ENCODE measurements at regions not wholly inside any gene's neighbourhood (a gene's known extent, or its start where the extent isn't known, plus 50 kb on each side); places are given as distances from the start of the nearest gene placed in this dataset.
A peak's percentile ranks its signal among the peaks of the same experiment; 100 is the strongest.

GRCh38 chr3:117404730-117405129 lies 695.2 kb downstream of the TUSC7 start:
- no peak for DNase-seq

- no peak for DNase-seq
These were observed 695.8 kb downstream of the TUSC7 start for GRCh38 chr3:117405359-117405758.

- no peak for DNase-seq
These were observed 697.7 kb downstream of the TUSC7 start for GRCh38 chr3:117407317-117407716.

GRCh38 chr3:117408811-117409210 lies 699.2 kb downstream of the TUSC7 start:
- DNase-seq = no peak

- DNase-seq = no peak
These were observed 699.7 kb downstream of the TUSC7 start for GRCh38 chr3:117409256-117409655.

GRCh38 chr3:117409701-117410459 lies 700.3 kb downstream of the TUSC7 start:
- no peak for DNase-seq

GRCh38 chr3:117411971-117412370 lies 702.4 kb downstream of the TUSC7 start:
- DNase-seq = no peak

- no peak for DNase-seq
These were observed 707.8 kb downstream of the TUSC7 start for GRCh38 chr3:117417411-117417810.

GRCh38 chr3:117427081-117427480 lies 717.5 kb downstream of the TUSC7 start:
- no peak for DNase-seq

GRCh38 chr3:117433427-117433826 lies 723.8 kb downstream of the TUSC7 start:
- no peak for DNase-seq

- no peak for DNase-seq
These were observed 725.3 kb downstream of the TUSC7 start for GRCh38 chr3:117434661-117435412.

- DNase-seq = no peak
These were observed 725.9 kb downstream of the TUSC7 start for GRCh38 chr3:117435506-117435905.

GRCh38 chr3:117439812-117440211 lies 730.2 kb downstream of the TUSC7 start:
- peak; percentile 14 for DNase-seq

GRCh38 chr3:117441851-117442250 lies 732.3 kb downstream of the TUSC7 start:
- no peak for DNase-seq

GRCh38 chr3:117442566-117442965 lies 733.0 kb downstream of the TUSC7 start:
- no peak for DNase-seq

GRCh38 chr3:117443014-117443413 lies 733.4 kb downstream of the TUSC7 start:
- no peak for DNase-seq

GRCh38 chr3:117444175-117444574 lies 734.6 kb downstream of the TUSC7 start:
- DNase-seq = no peak

GRCh38 chr3:117447419-117447818 lies 737.8 kb downstream of the TUSC7 start:
- DNase-seq = no peak

- DNase-seq = no peak
These were observed 740.4 kb downstream of the TUSC7 start for GRCh38 chr3:117450026-117450425.

GRCh38 chr3:117454254-117454653 lies 744.7 kb downstream of the TUSC7 start:
- no peak for DNase-seq

GRCh38 chr3:117454908-117455307 lies 745.3 kb downstream of the TUSC7 start:
- no peak for DNase-seq

- DNase-seq = no peak
These were observed 746.2 kb downstream of the TUSC7 start for GRCh38 chr3:117455782-117456181.

- no peak for DNase-seq
These were observed 753.9 kb downstream of the TUSC7 start for GRCh38 chr3:117463276-117464115.

Data from left kidney (tissue), 1 donor.